ENCODE measurements at regions not wholly inside any gene's neighbourhood (a gene's known extent, or its start where the extent isn't known, plus 50 kb on each side); places are given as distances from the start of the nearest gene placed in this dataset.

GRCh38 chr20:12869669-12870068 is 139.1 kb upstream of the SPTLC3 start:
- Mint-ChIP-seq H3K9me3 (peaks cover 0 to 15% (median 0%) of the 10 kb centered on the region in 9 donors), H3K27me3 (peaks cover 0 to 14% (median 2%) of the 10 kb centered on the region in 5 donors), H3K36me3 (no peaks in the 10 kb centered on the region), H3K4me1 (no peaks in the 10 kb centered on the region), H3K4me3 (no peak overlapping the region), H3K27ac (no peak overlapping the region)
- DNase-seq (no peak), ATAC-seq (no peak)
- POLR2A ChIA-PET, result no interaction called here

DNA sequence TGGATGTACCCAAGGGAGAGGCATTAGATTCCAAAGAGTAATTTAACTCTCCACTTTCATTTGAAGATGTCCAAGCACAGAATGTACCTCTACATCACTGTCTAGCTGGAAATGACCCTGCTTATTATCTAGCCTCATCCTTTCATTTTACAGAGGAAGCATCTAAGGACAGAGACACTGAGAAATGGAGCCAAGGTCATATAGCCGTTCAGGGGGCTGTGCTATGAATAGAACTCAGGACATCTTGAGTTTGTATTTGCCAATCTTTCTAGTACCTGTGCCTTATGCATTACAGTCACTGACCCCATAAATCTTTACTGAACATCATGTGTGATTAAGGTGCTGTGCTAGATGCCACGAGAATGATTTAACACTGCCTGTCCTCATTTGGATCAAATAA is 138.2 kb upstream of the SPTLC3 start:
- no peaks in the 10 kb centered on the region for H3K36me3 Mint-ChIP-seq
- POLR2A ChIA-PET, result no interaction called here
- peaks cover 0 to 15% (median 0%) of the 10 kb centered on the region in 9 donors for H3K9me3 Mint-ChIP-seq
- no peaks in the 10 kb centered on the region for H3K4me1 Mint-ChIP-seq
- DNase-seq, result no peak
- no peak for ATAC-seq
- no peak overlapping the region for H3K4me3 Mint-ChIP-seq
- no peak overlapping the region for H3K27ac Mint-ChIP-seq
- peaks cover 0 to 10% (median 2%) of the 10 kb centered on the region in 5 donors for H3K27me3 Mint-ChIP-seq

DNA sequence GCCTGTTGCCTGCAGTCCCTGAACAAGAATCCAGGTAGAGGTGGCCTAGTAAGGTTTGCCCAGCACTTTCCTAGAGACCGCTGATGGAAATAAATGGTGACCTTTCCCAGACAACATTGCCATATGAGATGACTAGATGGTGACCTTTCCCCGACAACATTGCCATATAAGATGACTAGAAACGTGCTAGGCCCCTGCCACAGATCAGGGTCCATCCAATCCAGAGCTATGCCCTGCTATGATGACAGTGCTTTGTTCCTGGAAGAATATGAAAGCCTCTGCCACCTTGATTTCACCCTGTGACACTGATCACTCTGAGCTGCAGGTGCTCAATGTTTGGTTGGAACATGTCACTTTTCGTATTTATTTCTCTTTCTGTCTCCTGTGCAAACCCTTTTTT is 133.8 kb upstream of the SPTLC3 start:
- DNase-seq (no peak), ATAC-seq (no peak)
- Mint-ChIP-seq H3K9me3 (no peaks in the 10 kb centered on the region), H3K36me3 (no peaks in the 10 kb centered on the region), H3K27ac (no peak overlapping the region), H3K4me1 (no peaks in the 10 kb centered on the region), H3K4me3 (no peak overlapping the region), H3K27me3 (peaks cover 0 to 3% (median 1%) of the 10 kb centered on the region in 5 donors)
- POLR2A ChIA-PET, result no interaction called here

DNA sequence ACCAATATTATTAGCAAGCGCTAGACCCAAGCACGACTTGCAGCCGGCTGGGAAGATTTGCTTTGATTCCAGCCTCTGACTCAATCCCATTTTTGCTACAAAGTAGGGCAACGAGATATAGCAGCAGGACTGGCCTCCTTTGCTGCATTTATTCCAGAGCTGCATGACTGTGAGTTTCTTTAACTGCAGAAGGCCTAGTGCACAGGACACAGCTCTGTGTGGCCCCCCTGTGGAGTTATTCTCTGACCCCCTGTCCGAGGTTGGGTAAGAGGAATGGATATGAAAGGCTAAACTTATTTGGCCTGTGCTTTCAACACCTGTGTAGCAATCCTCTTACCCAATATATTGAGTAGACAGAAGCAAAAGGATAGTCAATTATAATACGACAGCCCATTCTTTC is 133.3 kb upstream of the SPTLC3 start:
- no peak for ATAC-seq
- H3K27me3 Mint-ChIP-seq, result peaks cover 0 to 3% (median 1%) of the 10 kb centered on the region in 5 donors
- POLR2A ChIA-PET, result no interaction called here
- no peaks in the 10 kb centered on the region for H3K9me3 Mint-ChIP-seq
- no peak overlapping the region for H3K27ac Mint-ChIP-seq
- no peak overlapping the region for H3K4me3 Mint-ChIP-seq
- DNase-seq, result no peak
- no peaks in the 10 kb centered on the region for H3K4me1 Mint-ChIP-seq
- H3K36me3 Mint-ChIP-seq, result no peaks in the 10 kb centered on the region

DNA sequence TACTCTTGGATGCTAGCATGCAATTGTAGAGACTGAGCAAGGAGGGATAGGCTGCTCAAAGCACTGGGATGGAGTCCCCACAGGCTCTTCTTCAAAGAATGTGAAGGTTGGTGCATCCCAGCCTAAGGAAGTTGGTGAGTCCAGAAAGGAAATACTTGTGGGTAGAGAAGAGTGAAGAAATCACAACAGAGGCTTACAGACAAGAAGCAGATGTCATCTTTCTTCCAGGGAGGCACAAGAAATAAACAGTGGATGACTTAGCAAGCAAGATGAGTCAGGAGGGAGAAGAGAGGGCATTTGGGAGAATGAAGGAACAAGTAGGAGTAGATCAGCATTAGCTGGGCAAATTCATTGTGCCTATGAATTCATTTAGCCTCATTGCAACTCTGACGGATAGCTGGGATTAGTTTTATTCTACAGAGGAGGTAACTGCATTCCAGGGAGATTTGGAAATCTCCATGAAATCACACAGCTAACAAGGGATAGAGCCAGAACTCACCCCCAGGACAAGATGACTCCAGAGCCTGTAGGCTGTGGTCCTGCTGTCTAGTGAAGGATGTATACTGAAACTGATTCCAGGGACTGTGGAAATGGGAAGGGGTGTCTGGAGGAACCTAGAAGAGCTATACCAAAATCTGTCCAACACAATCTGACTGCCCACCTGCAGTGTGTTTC is 125.8 kb upstream of the SPTLC3 start:
- Mint-ChIP-seq H3K4me1 (no peaks in the 10 kb centered on the region), H3K27ac (no peak overlapping the region), H3K9me3 (no peaks in the 10 kb centered on the region), H3K27me3 (peaks cover 4 to 19% (median 5%) of the 10 kb centered on the region in 5 donors), H3K36me3 (no peaks in the 10 kb centered on the region), H3K4me3 (no peak overlapping the region)
- POLR2A ChIA-PET, result no interaction called here
- ATAC-seq (no peak), DNase-seq (no peak)

DNA sequence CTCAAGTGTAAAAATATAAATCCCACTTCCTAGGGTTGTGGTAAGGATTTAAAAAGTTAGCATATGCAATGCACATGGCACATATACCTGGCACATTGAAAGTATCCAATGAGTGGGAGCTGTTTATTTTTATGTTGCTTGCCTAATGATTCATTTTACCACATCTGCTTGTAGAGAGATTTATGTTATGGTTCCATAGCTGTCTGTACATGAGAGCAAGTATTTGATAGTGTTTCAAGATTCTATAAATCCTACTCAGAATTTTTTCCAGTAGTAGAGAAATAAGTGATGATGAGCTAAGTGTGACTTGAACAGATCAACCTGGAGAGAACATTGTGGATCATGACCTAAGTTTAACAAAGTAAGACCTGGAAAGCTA is 125.3 kb upstream of the SPTLC3 start:
- no peaks in the 10 kb centered on the region for H3K9me3 Mint-ChIP-seq
- no peaks in the 10 kb centered on the region for H3K36me3 Mint-ChIP-seq
- H3K4me1 Mint-ChIP-seq, result no peaks in the 10 kb centered on the region
- no peak for DNase-seq
- no peak overlapping the region for H3K4me3 Mint-ChIP-seq
- no peak overlapping the region for H3K27ac Mint-ChIP-seq
- peaks cover 4 to 19% (median 5%) of the 10 kb centered on the region in 5 donors for H3K27me3 Mint-ChIP-seq
- POLR2A ChIA-PET, result no interaction called here
- ATAC-seq, result no peak

- POLR2A ChIA-PET, result no interaction called here
- DNase-seq (no peak), ATAC-seq (no peak)
- H3K36me3 Mint-ChIP-seq, result no peaks in the 10 kb centered on the region
- H3K9me3 Mint-ChIP-seq, result peaks cover 0 to 10% (median 0%) of the 10 kb centered on the region in 9 donors
- H3K4me1 Mint-ChIP-seq, result no peaks in the 10 kb centered on the region
- H3K4me3 Mint-ChIP-seq, result no peak overlapping the region
- no peak overlapping the region for H3K27ac Mint-ChIP-seq
- peaks cover 2 to 15% (median 7%) of the 10 kb centered on the region in 5 donors for H3K27me3 Mint-ChIP-seq
Measured at GRCh38 chr20:12886618-12887363, 122.0 kb upstream of the SPTLC3 start.

DNA sequence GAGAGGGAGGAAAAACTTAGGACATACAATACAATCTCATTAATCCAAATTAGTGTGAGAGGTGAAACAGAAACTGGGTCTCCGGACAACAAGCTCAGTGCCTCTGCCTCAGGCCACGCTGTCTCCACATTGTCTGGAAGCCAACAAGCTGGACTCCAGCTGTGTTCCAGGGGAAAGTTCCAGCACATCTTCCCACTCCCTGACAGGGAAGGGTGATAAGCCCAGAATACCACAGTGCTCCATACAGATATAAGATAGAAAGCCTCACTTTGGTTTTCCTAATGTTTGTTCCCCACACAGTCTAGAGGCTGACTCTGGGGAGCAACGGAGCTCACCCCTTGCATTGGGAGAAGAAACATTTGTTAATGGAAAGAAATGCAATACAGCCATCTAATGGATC is 117.1 kb upstream of the SPTLC3 start:
- POLR2A ChIA-PET, result no interaction called here
- Mint-ChIP-seq H3K27me3 (peaks cover 0 to 16% (median 3%) of the 10 kb centered on the region in 5 donors), H3K27ac (no peak overlapping the region), H3K36me3 (no peaks in the 10 kb centered on the region), H3K9me3 (peaks cover 0 to 13% (median 0%) of the 10 kb centered on the region in 9 donors), H3K4me3 (no peak overlapping the region), H3K4me1 (no peaks in the 10 kb centered on the region)
- ATAC-seq (no peak), DNase-seq (no peak)

GRCh38 chr20:12893019-12893418 is 115.8 kb upstream of the SPTLC3 start:
- no peak for ATAC-seq
- H3K9me3 Mint-ChIP-seq, result peaks cover 0 to 13% (median 0%) of the 10 kb centered on the region in 9 donors
- peaks cover 0 to 11% (median under 1%) of the 10 kb centered on the region in 5 donors for H3K27me3 Mint-ChIP-seq
- POLR2A ChIA-PET, result no interaction called here
- no peaks in the 10 kb centered on the region for H3K4me1 Mint-ChIP-seq
- H3K27ac Mint-ChIP-seq, result no peak overlapping the region
- H3K36me3 Mint-ChIP-seq, result no peaks in the 10 kb centered on the region
- DNase-seq, result no peak
- H3K4me3 Mint-ChIP-seq, result no peak overlapping the region

GRCh38 chr20:12893653-12894052 is 115.1 kb upstream of the SPTLC3 start:
- Mint-ChIP-seq H3K9me3 (peaks cover 0 to 13% (median 0%) of the 10 kb centered on the region in 9 donors), H3K27ac (no peak overlapping the region), H3K4me3 (no peak overlapping the region), H3K36me3 (no peaks in the 10 kb centered on the region), H3K4me1 (no peaks in the 10 kb centered on the region), H3K27me3 (peaks cover 0 to 11% (median 0%) of the 10 kb centered on the region in 5 donors)
- DNase-seq, result no peak
- POLR2A ChIA-PET, result no interaction called here
- ATAC-seq, result no peak

DNA sequence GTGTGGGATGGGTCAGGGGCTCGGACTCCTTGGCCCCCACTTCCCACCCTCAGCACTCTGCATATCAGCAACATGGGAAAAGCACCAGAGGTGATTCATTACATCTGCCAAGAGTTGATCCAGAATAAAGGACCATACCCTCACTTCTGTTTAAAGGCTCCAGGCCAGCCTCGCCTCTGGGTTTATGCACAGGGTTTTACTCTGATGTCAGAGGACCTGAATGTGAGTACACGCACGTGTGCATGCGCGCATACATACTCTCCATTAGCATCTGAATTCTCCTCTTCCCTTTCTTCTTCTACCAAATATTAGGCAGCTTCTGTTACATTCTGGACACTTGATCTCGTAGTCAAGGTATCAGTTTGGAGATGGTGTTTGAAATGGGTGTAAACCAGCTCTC is 114.7 kb upstream of the SPTLC3 start:
- POLR2A ChIA-PET, result no interaction called here
- H3K4me3 Mint-ChIP-seq, result no peak overlapping the region
- no peaks in the 10 kb centered on the region for H3K36me3 Mint-ChIP-seq
- ATAC-seq (no peak), DNase-seq (no peak)
- H3K9me3 Mint-ChIP-seq, result peaks cover 0 to 13% (median 0%) of the 10 kb centered on the region in 9 donors
- no peak overlapping the region for H3K27ac Mint-ChIP-seq
- peaks cover 0 to 11% (median 0%) of the 10 kb centered on the region in 5 donors for H3K27me3 Mint-ChIP-seq
- H3K4me1 Mint-ChIP-seq, result no peaks in the 10 kb centered on the region

- Mint-ChIP-seq H3K4me1 (no peaks in the 10 kb centered on the region), H3K9me3 (peaks cover 0 to 5% (median 0%) of the 10 kb centered on the region in 9 donors), H3K27ac (no peak overlapping the region), H3K36me3 (no peaks in the 10 kb centered on the region), H3K4me3 (no peak overlapping the region), H3K27me3 (peaks cover 0 to 11% (median 0%) of the 10 kb centered on the region in 5 donors)
- no peak for DNase-seq
- no peak for ATAC-seq
- POLR2A ChIA-PET, result no interaction called here
Measured at GRCh38 chr20:12896180-12896579, 112.6 kb upstream of the SPTLC3 start.

DNA sequence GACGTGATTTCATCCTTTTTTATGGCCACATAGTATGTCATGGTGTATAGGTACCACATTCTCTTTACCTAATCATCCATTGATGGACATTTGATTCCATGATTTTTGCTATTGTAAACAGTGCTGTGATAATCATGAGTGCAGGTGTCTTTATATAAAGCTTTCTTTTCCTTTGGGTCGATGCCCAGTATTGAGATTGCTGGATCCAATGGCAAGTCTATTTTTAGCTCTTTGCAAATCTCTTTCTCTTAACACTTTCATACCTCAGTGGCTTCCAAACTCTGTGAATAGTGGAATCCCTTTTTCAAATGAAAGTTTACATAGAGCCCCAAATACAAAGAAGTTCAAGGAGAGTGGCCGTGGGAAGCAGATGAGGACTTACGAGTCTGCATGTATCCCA is 105.8 kb upstream of the SPTLC3 start:
- H3K36me3 Mint-ChIP-seq, result no peaks in the 10 kb centered on the region

More for the DNA sequence above, 105.8 kb upstream of the SPTLC3 start:
- no peak for DNase-seq
- POLR2A ChIA-PET, result no interaction called here
- H3K9me3 Mint-ChIP-seq, result peaks cover 0 to 2% (median 0%) of the 10 kb centered on the region in 9 donors
- peaks cover 0 to 3% (median 0%) of the 10 kb centered on the region in 5 donors for H3K27me3 Mint-ChIP-seq
- ATAC-seq, result no peak
- no peak overlapping the region for H3K27ac Mint-ChIP-seq
- no peaks in the 10 kb centered on the region for H3K4me1 Mint-ChIP-seq
- no peak overlapping the region for H3K4me3 Mint-ChIP-seq

All from naive thymus-derived CD8-positive, alpha-beta T cell (primary cell).